IPS-15b (cell line): ENCODE measurements at regions not wholly inside any gene's neighbourhood (a gene's known extent, or its start where the extent isn't known, plus 50 kb on each side); places are given as distances from the start of the nearest gene placed in this dataset.

ENCODE experiments used
- H3K27me3 ChIP-seq: one replicate; pipeline ENCODE4 v1.6.1; 2013; ENCODE audit warnings: low read length; ENCODE audit not compliant: control insufficient read depth, insufficient read depth
- H3K36me3 ChIP-seq: one replicate; pipeline ENCODE4 v1.6.1; 2013; ENCODE audit warnings: low read length; ENCODE audit not compliant: control insufficient read depth, insufficient read depth
- H3K4me1 ChIP-seq: one replicate; pipeline ENCODE4 v1.6.1; 2013; ENCODE audit warnings: mild to moderate bottlenecking, low read length; ENCODE audit not compliant: control insufficient read depth, insufficient read depth
- H3K4me3 ChIP-seq: one replicate; pipeline ENCODE4 v1.5.1; 2013; ENCODE audit warnings: low read depth, low read length
- H3K9ac ChIP-seq: one replicate; pipeline ENCODE4 v1.6.1; 2013; ENCODE audit warnings: low read depth, mild to moderate bottlenecking, low read length
- H3K9me3 ChIP-seq: one replicate; pipeline ENCODE4 v1.6.1; 2013; ENCODE audit warnings: mild to moderate bottlenecking, low read length; ENCODE audit not compliant: control insufficient read depth, insufficient read depth

DNA sequence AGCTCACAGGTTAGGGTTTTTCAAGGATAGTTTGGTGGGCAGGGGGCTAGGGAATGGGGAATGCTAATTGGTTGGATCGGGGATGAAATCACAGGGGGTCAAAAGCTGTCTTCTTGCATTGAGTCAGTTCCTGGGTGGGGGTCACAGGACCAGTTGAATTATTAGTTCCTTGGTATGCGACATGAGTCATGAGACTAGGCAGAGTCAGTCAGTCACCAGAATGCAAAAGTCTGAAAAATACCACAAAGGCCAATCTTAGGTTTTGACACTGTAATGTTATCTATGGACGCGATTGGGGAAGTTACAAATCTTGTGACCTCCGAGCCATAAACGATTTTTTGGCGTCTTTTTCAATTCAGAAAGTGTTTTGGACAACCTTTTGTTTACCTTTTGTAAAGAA lies 101.2 kb downstream of the ZNF519 start:
- Histone ChIP-seq H3K9ac (no peak overlapping the region), H3K4me3 (no peak overlapping the region), H3K9me3 (no peaks in the 10 kb centered on the region), H3K4me1 (peaks cover 11% of the 10 kb centered on the region), H3K27me3 (no peaks in the 10 kb centered on the region), H3K36me3 (no peaks in the 10 kb centered on the region)

DNA sequence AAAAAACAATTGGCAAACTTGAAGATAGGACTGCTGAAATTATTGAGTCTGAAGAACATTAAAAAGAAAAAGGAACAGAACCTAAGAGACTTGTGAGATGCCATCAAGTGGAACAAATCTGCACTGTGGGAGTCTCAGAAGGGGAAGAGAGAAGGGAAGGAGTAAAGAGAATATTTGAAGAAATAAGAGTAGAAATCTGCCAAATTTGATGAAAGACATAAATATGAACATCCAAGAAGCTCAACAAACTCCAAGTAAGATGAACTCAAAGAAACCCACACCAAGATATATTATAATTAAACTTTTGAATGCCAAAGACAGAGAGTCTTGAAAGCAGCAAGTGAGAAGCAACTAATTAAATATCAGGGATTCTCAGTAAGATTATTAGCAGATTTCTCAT lies 102.7 kb downstream of the ZNF519 start:
- Histone ChIP-seq H3K4me3 (no peak overlapping the region), H3K9me3 (no peaks in the 10 kb centered on the region), H3K4me1 (peaks cover 25% of the 10 kb centered on the region), H3K9ac (no peak overlapping the region), H3K27me3 (no peaks in the 10 kb centered on the region), H3K36me3 (no peaks in the 10 kb centered on the region)

DNA sequence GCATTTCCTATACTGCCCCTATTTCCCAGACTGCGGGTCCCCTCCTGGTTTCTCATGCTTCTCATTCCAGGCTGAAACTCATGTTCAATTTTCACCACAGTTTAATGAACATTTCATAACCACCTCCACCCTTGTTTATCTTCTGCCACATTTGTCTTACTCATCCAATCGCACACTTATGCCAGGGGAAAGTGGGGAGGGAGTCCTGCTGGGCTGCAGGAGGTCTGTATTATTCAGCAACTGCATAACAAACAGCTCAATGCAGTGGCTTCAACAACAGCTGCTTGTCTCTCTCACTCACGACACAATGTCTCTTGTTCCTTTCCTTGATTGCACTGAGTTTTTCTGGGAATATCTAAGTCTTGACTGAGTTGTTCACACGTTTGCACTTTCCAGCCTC lies 106.0 kb downstream of the ZNF519 start:
- Histone ChIP-seq H3K9me3 (no peaks in the 10 kb centered on the region), H3K27me3 (no peaks in the 10 kb centered on the region), H3K4me1 (peaks cover 32% of the 10 kb centered on the region), H3K4me3 (peak overlapping the region; percentile 34), H3K36me3 (no peaks in the 10 kb centered on the region), H3K9ac (peak overlapping the region; percentile 42)

DNA sequence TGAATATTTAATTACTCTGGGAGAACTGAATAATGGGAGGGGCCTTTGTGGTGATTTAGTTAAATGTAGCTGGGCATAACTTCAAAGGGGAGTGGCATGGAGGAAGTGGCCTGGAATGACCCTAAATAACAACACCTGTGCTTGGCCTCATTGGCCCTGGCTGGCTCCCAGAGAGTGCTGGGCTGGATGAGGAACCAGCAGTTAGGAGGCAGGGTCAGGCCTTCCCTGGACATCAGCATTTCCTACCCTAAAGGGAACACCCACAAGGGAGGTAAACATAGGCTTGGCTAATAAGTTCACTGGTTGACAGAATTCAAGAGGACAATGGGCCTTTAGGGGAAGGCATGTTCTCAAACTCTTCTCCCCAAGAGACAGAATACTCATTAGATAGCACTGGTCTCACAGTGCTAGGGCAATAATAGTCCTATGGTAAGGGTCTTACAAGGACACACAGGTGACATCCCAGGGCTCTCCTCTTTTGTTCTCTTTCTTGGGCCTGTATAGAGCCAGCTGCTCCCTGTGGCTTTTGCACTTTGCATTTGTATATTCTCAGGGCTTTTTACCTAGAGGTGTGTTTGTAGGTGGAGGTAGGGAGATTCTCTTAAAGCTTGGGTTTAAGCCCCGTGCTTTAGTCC lies 106.8 kb downstream of the ZNF519 start:
- no peaks in the 10 kb centered on the region for H3K9me3 ChIP-seq
- peak overlapping the region; percentile 36 for H3K4me3 ChIP-seq
- peaks cover 32% of the 10 kb centered on the region for H3K4me1 ChIP-seq
- H3K9ac ChIP-seq: no peak overlapping the region
- H3K27me3 ChIP-seq: no peaks in the 10 kb centered on the region
- H3K36me3 ChIP-seq: no peaks in the 10 kb centered on the region

DNA sequence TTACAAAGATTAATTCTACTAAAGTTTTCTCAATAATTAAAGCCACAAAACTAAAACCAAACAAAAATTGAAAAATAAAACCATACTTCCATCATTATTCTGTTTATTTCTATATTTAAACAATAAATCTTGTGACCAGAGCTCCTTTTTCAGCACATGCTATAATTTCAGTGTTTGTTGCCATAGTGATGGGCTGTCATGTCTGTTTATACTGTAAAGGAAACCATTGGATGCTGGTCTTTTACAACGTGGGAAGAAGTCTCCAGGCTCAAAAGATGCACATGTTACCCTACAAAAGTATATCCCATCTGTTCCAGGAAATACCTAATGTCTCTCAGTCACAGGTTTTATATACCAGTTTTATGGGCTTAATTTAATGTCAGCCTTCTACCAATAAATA lies 100.1 kb upstream of the MC2R start:
- no peaks in the 10 kb centered on the region for H3K27me3 ChIP-seq
- no peaks in the 10 kb centered on the region for H3K4me1 ChIP-seq
- no peaks in the 10 kb centered on the region for H3K36me3 ChIP-seq
- H3K9ac ChIP-seq: no peak overlapping the region
- H3K4me3 ChIP-seq: no peak overlapping the region
- no peaks in the 10 kb centered on the region for H3K9me3 ChIP-seq

DNA sequence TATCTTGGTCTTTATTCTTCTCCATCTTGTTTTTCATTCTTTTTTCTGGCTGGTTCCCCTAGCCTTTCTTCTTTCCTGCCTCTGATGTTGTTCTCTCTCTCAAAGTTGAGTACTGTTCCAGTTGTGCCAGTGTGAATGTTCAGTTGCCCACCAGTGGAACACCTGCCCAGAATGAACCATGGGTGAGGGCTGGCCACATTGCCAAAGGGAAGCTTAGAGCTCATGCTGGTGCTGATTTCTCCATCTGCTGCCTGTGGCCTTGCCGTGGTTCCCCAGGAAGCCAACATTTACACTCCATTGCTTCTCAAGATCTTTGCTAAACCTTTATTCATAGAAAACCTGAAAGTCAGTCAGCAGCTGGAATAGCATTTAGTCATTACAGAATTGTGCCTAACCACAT lies 99.1 kb upstream of the MC2R start:
- Histone ChIP-seq H3K4me1 (no peaks in the 10 kb centered on the region), H3K9me3 (no peaks in the 10 kb centered on the region), H3K27me3 (no peaks in the 10 kb centered on the region), H3K4me3 (no peak overlapping the region), H3K9ac (no peak overlapping the region), H3K36me3 (no peaks in the 10 kb centered on the region)

DNA sequence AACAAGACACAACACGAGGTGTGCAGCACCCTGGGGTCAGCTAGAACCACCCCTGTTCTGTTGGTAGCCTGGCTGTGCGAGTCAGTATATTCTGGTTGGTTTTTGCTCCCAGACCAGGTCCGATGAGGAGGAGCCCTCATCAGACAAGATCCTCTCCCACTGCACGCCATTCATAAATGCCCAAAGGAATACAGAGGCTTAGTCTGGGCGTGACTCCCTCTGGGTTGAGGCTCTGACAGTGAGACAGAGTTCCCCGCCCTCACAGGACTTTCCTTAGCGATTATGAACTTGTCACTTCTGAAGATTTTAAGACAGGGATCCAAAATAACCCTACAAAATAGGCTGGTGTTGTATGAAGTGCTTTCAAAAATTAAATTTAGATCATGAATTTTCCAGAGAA lies 85.5 kb upstream of the MC2R start:
- Histone ChIP-seq H3K9ac (no peak overlapping the region), H3K4me3 (no peak overlapping the region), H3K4me1 (no peaks in the 10 kb centered on the region), H3K36me3 (no peaks in the 10 kb centered on the region), H3K27me3 (no peaks in the 10 kb centered on the region), H3K9me3 (no peaks in the 10 kb centered on the region)

DNA sequence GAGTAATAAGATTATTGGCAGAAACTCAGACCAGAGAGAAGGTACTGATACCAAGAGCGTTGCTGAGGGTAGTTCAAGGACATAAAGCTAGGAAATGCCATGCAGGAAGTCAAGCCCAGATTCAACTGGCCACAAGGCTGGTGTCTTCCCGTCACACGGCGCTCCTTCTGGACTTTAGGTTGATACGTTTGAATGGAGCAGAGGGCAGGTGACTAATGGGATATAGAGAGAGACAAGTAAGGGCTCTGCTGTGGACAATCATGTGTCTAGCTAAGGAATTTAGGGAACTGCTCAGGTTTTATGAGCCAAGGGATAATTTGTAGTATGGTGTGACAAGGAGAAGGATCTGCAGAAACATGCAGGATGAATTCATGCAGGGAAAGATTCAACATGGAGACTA lies 83.9 kb upstream of the MC2R start:
- H3K9ac ChIP-seq: no peak overlapping the region
- no peaks in the 10 kb centered on the region for H3K27me3 ChIP-seq
- no peak overlapping the region for H3K4me3 ChIP-seq
- H3K4me1 ChIP-seq: no peaks in the 10 kb centered on the region
- H3K9me3 ChIP-seq: no peaks in the 10 kb centered on the region
- H3K36me3 ChIP-seq: no peaks in the 10 kb centered on the region

DNA sequence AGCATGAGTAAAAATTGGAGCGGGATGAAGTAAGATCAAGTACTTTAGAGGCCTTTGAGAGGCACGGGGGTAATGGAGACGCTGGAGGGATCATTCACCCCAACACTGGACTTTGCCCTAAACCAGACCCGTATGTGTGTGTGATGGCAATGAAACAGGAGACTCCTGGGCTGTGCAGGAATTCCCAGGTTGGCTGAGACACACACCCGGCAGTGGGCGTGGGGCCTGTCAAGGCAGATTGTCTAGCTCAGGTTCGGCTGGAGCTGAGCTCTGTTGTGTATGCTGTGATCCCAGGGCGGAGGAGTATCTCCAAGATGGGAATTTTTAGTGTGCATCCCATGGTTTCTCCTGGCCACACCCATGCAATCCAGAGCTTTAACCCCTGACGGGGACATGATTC lies 83.2 kb upstream of the MC2R start:
- no peaks in the 10 kb centered on the region for H3K9me3 ChIP-seq
- no peaks in the 10 kb centered on the region for H3K36me3 ChIP-seq
- H3K4me3 ChIP-seq: no peak overlapping the region
- H3K27me3 ChIP-seq: no peaks in the 10 kb centered on the region
- H3K9ac ChIP-seq: no peak overlapping the region
- H3K4me1 ChIP-seq: no peaks in the 10 kb centered on the region

DNA sequence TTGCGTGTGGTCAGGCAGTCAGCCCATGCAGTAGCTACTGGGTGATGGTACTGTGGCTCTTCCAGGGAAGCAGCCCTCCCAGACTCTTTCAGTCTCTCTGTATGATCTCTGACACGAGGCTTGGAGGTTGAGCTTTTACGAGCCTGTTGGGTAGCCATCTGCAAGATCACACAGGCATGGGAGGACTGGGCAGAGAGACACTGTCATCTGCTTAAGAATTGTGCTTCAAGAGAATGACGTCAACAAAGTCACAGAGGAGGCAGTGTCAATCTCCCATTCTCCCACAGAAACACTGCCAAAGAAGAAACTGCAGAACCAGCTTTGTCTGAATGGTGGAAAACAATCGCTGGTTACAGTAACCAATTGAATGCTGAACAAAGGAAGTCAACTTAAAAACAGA lies 78.4 kb upstream of the MC2R start:
- H3K27me3 ChIP-seq: no peaks in the 10 kb centered on the region
- no peak overlapping the region for H3K4me3 ChIP-seq
- no peaks in the 10 kb centered on the region for H3K36me3 ChIP-seq
- peaks cover under 1% of the 10 kb centered on the region for H3K4me1 ChIP-seq
- no peak overlapping the region for H3K9ac ChIP-seq
- H3K9me3 ChIP-seq: no peaks in the 10 kb centered on the region

DNA sequence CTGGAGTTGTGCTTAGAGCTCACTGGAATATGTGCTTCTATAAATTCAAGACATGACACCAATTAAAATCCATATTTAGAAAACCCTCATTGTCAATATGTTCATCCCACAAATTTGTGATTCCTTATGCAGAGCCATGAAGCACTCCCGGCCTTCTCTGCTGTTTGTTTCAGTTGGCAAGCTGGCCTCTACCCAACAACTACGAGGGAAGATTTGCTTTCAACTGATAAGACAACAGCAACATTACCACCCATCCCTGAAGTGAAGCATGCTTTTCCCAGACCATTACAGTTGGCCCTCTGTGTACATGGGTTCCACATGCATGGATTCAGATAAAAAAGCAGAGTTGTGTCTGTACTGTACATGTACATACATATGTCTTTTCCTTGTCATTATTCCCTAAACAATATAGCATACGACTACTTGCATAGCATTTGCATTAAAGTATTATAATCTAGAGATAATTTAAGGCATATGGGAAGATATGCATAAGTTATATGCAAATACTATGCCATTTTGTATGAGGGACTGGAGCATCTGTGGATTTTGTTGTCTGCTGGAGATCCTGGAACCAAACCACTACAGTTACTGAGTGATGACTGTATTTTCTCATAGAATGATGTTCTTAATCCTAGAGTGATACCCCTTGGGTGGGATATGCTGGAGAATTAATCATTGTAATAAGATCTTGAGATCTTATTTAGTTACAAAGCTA lies 77.6 kb upstream of the MC2R start:
- H3K27me3 ChIP-seq: peaks cover 2% of the 10 kb centered on the region
- no peak overlapping the region for H3K4me3 ChIP-seq
- peaks cover 6% of the 10 kb centered on the region for H3K4me1 ChIP-seq
- H3K9me3 ChIP-seq: no peaks in the 10 kb centered on the region
- H3K36me3 ChIP-seq: no peaks in the 10 kb centered on the region
- no peak overlapping the region for H3K9ac ChIP-seq

DNA sequence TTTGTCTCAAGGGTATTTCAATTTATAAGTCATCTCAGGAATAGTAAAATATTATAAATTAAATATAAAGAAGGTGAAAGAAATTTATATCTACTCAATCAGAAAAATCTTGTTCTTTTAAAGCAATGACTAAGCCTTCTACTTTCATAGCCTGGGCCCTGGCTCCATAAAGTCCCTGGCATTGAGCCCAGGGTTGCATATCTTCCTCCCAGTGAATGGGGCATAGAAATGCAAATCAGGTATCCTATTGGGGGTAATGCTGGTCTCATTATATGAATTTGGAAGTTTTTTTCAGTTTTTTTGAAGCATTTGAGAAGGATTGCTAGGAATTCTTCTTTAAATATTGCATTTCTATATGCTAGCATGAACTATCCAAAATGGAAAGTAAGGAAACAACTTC lies 73.9 kb upstream of the MC2R start:
- no peaks in the 10 kb centered on the region for H3K36me3 ChIP-seq

More for the DNA sequence above, 73.9 kb upstream of the MC2R start:
- Histone ChIP-seq H3K4me3 (no peak overlapping the region), H3K9me3 (no peaks in the 10 kb centered on the region), H3K4me1 (peaks cover 6% of the 10 kb centered on the region), H3K9ac (no peak overlapping the region), H3K27me3 (peaks cover 2% of the 10 kb centered on the region)
